ENCODE measurements at regions not wholly inside any gene's neighbourhood (a gene's known extent, or its start where the extent isn't known, plus 50 kb on each side); places are given as distances from the start of the nearest gene placed in this dataset.

DNA sequence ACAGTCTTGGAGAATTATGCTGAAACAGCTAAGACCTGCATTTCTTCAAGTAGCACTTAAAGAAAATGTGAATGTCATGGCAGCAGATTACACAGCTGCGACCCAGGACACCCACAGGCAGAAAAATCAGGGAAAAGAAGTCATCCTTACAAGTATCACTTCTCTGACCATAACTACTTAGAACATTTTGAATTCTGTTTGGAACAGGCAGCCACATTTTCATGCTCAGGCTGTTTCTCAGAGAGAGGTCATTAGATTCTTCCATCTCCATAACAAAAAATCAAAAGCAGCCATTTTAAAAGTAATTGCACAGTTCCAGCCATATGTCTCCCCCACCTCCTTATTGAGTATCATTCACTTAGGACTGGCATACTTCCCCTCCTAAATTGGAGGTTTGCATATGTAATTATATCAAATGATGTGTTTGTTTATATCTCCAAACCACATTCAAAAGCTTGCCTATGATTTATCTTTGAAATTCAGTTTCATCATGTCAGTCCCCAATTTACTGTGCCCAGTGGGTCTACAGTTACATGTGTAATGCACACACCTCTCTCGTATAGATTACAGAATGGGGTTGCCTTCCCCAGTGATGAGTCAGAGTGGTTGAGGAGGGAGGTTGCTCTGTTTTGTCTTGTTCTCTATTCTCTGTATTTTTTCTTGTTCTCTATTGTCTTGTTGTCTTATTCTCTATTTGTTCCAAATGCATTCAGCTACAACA is 276.5 kb upstream of the MTNR1B start:
- in situ Hi-C loops (cut with HindIII; ENCODE audit: low sequenced_read_pairs): no loop called here

DNA sequence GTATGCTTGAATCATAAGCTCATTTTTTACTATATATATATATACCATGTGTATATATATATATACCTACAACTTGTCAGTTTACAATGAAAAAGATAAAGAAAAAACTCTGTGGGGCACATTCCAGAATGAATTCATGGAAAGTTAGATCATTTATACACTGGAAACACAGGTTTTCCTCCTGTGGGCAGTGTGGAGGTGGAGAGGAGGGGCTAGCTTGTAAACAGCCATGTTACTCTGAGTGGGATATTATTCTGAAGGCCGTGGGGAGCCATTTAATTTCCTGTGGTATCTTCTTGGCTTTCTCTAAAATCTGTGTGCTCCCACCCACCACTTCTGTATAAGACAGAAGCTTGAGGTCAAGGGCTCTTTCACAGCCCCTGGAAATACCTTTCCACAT is 273.4 kb upstream of the MTNR1B start:
- in situ Hi-C loops (cut with HindIII; ENCODE audit: low sequenced_read_pairs): no loop called here

DNA sequence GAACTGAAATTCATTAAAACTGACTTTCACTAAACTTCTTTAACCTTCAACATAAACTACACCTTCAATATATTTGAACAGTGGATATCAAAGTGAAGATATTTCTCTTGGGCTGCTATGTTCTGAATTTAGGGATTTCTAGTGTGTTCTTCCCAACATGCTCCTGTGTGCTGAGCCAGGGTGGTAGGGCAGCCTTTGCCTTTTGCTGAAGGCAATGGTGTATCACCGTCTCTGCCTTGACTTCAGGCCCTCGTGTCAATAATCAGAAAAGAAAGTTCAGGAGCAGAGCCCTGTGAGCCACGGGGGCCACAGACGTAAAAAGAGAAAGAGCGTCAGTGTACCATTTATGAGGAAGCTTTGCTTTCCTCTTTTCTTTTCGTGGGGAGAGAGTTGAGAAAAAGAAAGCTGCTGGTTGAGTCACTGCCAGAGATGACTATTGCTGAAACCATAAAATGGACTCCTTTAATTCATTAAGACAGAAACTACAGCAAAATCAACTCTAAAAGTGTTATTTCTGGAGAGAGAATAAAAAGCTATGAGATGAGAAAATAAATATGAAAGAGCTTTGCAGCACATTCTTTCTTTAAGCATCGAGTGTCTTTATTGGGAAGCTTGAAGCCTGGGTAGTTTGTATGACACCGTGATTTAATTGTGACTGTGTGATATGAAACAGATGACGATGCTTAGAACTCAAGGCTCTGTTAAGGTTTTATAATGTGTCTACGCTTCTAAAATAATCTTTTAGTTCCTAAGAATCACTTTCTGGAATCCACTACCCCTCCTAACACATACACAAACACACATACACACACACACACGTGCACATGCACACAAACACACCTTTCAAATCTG is 271.8 kb upstream of the MTNR1B start:
- in situ Hi-C loops (cut with HindIII; ENCODE audit: low sequenced_read_pairs): no loop called here

DNA sequence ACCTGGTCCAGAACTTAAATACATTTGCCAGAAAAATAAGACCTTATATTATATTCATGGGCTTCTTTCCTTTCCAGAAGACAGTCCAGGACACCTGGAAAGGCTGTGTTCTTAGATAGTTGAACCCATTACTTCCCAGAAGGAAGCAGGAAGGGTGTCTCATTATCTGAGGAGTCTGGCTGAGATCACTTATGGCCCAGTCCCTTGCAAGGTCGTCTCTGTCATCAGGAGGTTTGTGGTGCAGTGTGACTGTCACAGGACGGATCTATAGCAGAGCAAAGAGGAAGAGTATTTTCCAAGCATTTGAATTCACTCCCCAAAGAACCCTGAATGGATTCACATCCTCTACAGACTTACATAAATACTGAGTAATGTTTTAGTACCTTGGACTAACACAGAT is 270.7 kb upstream of the MTNR1B start:
- in situ Hi-C loops (cut with HindIII; ENCODE audit: low sequenced_read_pairs): no loop called here

DNA sequence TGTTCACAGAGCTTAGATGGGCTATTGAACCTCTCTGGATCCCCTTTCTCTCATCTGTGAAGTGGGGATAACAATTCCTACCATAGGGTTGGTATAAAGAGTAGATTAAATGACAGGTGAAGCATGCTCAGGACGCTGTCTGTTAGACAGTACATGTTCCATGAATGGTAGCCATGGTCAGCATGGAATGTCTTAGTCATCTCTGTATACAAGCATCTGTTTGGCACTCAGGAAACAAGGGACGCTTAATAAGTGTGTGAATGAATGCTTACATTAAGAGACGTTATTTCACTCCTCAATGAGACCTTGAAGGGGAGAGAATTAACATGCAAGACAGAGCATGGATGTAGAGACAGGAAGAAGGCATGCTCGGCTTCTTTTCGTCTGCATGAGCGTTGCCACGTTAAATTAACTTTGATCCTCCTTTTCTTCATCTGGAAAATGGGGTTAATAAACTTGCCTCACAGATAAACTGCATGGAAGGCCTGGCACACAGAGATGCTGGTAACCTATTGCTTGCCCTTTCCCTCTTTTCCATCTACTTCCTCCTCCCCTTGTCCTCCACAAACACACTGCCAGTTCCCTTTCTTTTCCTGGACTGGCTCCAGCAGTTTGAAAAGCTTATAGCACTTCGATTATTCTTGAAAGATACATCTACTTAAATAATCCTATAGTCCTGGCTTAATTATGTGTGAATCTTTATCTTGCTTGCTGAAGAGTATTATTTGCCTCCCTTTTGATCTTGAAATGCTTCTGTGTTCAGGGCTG is 267.2 kb upstream of the MTNR1B start:
- in situ Hi-C loops (cut with HindIII; ENCODE audit: low sequenced_read_pairs): no loop called here

DNA sequence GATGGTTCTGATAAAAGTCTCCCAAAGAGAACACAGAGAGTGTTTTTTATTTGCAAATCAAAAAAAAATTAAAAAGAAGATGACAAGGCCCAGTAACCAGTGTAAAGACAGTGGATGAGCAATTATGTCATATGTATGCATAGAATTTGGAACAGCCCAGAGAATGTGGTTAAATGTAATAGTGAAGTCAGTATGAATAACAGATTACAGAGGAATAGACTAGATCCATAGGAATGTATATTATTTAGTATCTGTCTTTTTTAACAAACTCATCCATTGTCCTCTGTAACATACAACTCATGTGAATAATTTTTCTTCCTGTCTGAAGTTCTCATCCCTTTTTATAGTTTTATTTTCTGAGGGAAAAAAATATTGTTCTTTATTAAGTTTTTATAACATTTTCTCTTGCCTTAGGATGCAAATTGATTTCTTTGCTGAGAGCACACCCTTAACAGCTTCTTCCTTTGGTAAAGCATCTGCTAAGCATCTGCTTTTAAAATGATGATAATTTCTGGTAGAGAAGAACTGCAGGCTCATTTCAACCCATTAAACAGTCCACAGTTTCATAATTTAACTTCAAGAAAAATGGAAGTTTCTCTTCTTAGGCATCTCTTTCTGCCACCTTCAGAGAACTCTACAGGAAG is 266.5 kb upstream of the MTNR1B start:
- in situ Hi-C loops (cut with HindIII; ENCODE audit: low sequenced_read_pairs): no loop called here

DNA sequence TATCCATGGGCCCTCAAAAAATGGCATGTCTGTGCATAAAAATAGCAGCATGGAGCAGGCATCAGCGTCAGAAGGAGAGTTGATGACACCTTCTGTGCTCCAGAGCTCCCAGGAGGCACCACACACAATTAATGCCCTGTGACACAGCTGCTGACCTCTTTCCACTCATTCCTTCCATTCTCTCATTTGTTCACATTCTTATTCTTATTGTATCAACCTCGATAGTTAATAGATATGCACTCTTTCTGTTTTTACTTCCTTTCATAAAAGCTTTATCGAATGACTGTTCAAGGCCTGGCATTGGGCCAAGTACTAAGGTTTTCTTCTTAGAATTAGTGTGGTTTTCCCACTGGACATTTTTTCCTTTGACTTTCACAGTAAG is 266.0 kb upstream of the MTNR1B start:
- in situ Hi-C loops (cut with HindIII; ENCODE audit: low sequenced_read_pairs): no loop called here

DNA sequence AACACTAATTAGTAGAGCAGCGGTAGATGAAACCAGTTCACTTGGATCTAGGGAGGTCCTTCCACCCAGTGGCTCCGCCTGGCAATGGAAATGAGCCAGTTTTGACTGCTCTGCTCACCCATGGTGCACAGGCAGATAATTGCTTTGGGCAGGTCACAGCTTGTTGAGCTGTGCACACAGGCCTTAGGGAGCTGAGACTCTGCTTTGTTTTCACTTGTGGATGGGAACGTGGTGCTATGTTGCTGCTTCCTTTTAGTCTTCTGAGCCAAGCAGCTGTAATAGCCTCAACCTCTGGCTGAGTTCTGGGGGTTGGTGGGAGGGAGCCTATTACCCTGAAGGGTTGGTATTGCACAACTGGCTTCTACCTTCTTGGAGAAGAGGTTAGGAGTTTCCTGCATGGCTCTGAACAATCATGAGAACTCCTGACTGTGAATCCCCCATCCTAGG is 262.3 kb upstream of the MTNR1B start:
- in situ Hi-C loops (cut with HindIII; ENCODE audit: low sequenced_read_pairs): no loop called here

DNA sequence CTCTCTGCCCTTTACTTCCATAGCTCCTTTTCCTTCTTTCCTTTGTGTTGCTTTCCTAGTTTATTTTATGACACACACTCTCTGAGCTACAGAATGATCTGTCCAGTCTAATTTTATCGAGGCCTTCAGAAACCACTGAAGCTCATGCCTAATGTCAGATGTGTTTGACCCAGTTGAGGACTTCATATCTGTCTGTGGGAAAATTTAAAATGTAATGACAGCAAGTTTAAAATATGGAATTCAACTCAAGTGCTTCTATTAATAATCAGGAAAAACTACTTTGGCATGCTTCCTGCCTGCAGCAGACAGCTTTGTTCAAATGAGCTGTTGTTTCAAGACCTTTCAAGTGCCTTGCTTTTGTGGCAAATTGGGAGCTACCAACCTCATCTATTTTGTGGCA is 261.8 kb upstream of the MTNR1B start:
- in situ Hi-C loops (cut with HindIII; ENCODE audit: low sequenced_read_pairs): no loop called here

DNA sequence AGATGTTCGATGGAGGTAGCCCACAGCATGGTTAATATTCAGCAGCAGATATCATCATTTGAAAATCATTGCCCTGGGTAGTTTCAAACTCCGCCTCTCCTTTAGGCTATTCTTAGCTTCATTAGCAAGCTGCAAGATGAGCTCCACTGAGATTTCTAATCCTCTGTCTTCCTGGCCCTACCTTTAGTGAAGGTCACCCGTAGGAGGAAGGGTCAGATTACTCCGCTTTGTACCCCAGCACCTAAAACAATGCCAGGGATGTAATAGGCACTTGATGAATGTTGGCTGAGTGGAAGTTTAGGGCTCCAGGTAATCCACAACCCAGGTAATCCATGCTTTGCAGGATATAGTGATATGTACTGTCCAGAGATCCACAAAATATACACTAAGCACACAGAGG is 260.1 kb upstream of the MTNR1B start:
- in situ Hi-C loops (cut with HindIII; ENCODE audit: low sequenced_read_pairs): no loop called here

DNA sequence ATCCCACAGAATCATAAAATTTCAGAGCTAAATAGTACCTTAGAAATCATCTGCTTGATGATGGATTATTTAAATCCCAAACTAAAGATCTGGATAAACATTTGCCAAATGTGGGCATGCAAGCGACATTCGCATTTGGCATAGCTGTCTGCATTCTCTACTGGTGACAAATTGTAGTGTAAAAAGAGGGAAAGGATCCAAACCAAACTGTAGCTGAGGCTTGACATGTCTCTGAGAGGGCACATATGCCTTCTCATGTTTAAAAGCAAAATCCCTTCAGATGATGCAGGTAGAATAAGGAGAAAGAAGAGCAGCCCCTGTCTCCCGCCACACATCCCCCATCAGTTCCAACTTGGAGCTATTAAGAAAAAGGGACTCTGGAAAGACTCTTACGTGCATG is 257.5 kb upstream of the MTNR1B start:
- in situ Hi-C loops (cut with HindIII; ENCODE audit: low sequenced_read_pairs): no loop called here

DNA sequence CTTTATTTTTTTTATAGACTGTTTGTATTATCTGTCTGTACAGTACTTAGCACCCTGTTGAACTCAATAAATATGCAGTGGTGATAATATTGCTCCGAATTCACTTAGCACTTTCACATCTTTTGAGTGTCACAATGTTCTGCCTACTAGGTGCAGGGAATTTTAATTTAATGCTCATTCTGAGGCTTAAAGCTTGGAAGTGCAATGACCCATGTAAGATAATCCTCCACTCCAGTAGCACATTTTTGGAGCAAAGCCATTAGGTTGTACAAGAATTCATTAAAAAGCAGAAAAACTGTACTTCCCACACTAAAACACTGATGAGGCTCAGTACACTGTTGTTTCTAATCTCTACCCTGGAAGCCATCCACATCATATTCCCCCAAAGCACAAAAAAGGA is 255.3 kb upstream of the MTNR1B start:
- in situ Hi-C loops (cut with HindIII; ENCODE audit: low sequenced_read_pairs): no loop called here

DNA sequence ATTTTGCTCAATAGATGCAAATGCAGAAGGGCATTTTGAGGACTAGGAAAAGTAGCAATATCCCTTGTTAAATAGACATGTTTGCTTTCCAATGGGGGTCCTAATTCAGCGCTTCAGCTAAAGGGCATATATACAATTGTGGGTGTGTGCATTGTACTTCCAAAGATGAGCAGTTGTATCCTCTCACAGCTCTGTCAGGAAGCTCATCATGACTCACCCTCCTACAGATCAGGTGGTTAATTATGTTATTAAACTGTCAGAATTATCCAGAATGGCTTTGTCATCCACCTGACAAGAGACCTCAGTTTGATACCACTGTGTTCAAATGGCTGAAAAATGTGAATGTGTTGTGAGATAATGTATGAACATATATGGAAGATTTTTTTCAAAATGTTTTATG is 252.2 kb upstream of the MTNR1B start:
- in situ Hi-C loops (cut with HindIII; ENCODE audit: low sequenced_read_pairs): no loop called here

DNA sequence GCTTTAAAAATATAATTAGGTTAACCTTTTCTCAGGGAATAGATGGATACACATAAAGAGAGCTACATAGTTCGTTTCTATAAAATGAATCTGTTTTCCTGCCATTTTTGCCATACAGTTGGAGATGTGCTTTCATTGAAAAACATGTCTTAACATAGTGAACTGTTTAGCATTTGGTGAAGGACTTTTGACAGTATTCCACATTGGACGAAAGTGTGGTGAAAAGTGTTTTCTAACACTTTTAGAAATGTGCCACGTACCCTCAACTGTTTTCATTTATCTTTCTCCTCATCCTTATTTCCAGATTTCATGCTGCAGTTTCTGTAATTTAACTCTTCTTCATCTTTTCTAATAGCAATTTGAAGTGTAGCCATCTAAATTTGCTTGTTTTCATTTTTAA is 249.1 kb upstream of the MTNR1B start:
- in situ Hi-C loops (cut with HindIII; ENCODE audit: low sequenced_read_pairs): no loop called here

DNA sequence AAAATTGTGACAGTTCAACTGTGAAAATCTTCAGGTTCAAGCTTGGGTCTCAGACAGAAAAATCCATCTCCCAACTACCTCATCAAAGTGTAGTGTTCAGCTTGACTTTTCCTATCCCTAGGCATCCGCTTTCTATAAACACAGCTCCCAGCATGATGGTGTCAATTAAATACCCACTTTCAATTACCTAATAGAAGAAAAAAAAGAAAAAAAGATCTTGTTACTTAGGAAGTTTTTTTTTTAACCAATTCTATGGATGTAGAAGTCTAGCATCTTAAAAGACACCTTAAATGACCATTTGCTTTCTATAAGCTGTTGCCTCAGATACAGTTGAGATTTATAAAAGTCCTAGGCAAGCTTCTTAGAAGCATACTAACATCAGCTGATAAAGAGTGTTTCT is 244.1 kb upstream of the MTNR1B start:
- in situ Hi-C loops (cut with HindIII; ENCODE audit: low sequenced_read_pairs): loop anchor here (5.0 kb wide), 1 partner anchor 42 kb away; no protein-coding TSS in a partner anchor

DNA sequence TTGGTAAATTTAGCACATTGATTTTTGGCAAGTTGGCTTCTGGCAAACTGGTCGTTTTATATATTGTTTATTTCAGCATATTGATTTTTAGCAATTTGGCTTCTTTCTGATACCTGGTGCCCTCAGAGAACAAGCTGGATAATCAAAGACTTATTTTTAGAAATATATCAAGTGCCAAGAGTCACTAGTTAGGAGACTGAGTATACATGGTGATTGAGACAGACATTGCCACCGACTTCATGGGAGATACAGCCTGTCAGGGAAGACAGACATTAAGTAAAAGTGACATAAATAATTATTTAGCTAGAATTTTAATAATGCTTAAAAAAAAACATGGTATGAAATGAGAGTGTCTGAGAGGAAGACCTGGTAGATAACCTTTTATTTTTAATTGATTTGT is 242.3 kb upstream of the MTNR1B start:
- in situ Hi-C loops (cut with HindIII; ENCODE audit: low sequenced_read_pairs): loop anchor here (5.0 kb wide), 1 partner anchor 40 kb away; no protein-coding TSS in a partner anchor

DNA sequence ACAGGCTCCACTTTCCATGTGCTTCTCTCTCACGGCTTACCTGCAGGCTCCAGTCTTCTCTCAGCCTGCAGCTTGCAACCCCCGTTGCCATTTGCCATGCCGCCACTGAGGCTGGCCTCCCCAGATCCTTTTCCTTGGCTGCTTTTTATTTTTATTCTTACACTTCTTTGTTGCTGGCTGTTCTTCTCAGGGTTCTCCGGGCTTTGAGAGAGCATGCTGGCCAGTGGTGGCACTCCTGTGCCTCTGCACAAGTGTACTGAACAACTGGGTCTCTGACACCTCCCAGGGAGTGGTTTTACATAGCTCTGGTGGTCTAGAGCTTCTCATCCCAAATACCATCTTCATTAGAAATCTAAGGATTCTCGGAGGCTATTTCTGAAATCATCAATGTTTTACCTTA is 241.7 kb upstream of the MTNR1B start:
- in situ Hi-C loops (cut with HindIII; ENCODE audit: low sequenced_read_pairs): loop anchor here (5.0 kb wide), 1 partner anchor 40 kb away; no protein-coding TSS in a partner anchor

DNA sequence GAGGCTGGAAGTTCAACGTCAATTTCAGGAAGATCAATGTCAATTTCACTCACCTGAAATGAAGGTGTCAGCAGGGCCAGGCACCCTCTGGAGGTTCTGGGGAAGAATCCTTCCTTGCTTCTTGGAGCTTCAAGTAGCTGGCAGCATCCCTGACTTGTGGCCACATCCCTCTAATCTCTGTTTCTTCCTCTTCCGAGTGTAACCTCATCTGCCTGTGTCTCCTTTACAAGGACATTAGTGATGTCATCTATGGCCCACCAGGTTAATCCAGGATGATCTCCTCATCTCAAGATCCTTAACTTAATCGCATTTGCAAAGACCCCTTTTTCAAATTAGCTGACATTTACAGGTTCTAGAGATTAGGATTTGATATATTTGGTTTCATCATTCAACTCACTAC is 240.8 kb upstream of the MTNR1B start:
- in situ Hi-C loops (cut with HindIII; ENCODE audit: low sequenced_read_pairs): loop anchor here (5.0 kb wide), 1 partner anchor 39 kb away; no protein-coding TSS in a partner anchor

DNA sequence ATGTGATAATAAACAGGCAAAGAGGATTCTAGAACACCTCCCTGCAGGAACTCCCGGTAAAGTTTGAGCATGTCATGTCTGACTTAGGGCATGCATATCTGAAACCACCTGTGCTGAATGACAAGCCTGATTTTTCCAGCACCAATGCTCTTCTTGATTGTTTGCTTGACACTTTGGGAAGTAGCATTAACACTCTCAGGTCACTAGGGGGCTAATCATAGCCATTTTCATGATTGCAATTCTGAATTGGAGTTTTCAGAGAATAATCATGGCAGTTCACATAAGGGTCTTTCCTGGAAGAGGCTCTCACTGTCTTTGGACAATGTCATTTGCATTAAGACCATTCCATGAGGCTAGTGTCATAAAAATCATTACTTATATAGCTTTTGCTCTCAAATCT is 234.4 kb upstream of the MTNR1B start:
- in situ Hi-C loops (cut with HindIII; ENCODE audit: low sequenced_read_pairs): no loop called here

DNA sequence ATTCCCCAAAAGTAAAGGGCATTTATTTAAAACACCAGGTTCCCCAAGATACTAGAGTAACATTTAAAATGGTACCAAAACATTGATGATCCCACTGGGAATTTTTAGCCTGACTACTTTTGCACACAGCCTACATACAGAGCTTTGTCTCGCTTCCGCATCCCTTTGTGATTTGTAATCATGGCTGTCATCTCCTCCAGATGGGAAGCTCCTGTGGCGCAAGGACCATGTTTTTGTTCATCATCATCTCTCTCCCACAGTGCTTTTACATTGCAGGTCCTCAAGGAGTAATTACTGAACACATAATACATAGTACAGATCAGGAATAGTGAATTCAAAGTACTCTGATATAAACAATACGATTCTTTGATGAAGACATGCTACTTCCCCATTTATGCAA is 231.2 kb upstream of the MTNR1B start:
- in situ Hi-C loops (cut with HindIII; ENCODE audit: low sequenced_read_pairs): no loop called here

DNA sequence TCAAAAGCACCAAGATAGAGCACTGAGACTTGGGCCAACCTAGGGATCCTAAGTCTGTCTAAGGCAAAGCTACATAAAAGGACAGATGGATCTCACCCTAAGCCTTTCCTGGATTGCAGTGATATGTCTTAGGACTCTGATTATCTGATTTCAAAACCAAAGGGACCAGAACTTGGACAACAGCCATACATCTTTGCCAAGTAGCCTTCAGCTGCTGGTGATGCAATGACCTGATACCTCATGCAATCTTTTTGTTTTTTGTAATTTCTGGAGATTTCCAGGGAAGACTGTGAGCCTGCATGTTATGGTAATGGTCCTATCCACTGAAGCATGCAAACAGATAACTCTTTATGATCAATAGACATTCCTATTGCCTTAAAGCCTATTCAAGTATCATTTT is 230.4 kb upstream of the MTNR1B start:
- in situ Hi-C loops (cut with HindIII; ENCODE audit: low sequenced_read_pairs): no loop called here

All from endothelial cell of hepatic sinusoid (primary cell).